ENCODE measurements at regions not wholly inside any gene's neighbourhood (a gene's known extent, or its start where the extent isn't known, plus 50 kb on each side); places are given as distances from the start of the nearest gene placed in this dataset.

GRCh38 chr3:99021466-99021865 is 120.0 kb upstream of the DCBLD2 start:
- TF ChIP-seq CTCF (IDR thresholded peaks at IDR 0.05) (no peak), POLR2A (IDR thresholded peaks at IDR 0.05) (no peak)
